ENCODE measurements at regions not wholly inside any gene's neighbourhood (a gene's known extent, or its start where the extent isn't known, plus 50 kb on each side); places are given as distances from the start of the nearest gene placed in this dataset.

- TF ChIP-seq POLR2A (IDR thresholded peaks at IDR 0.05) (no peak), CTCF (IDR thresholded peaks at IDR 0.05) (no peak)
Observed at GRCh38 chr18:34990597-34990996, 50.6 kb upstream of the MAPRE2 start.

Data from thyroid gland (tissue), 4 donors.